A673 (cell line): ENCODE measurements at regions not wholly inside any gene's neighbourhood (a gene's known extent, or its start where the extent isn't known, plus 50 kb on each side); places are given as distances from the start of the nearest gene placed in this dataset.

Source experiments
- BruUV-seq: library from RNA; stranded (reverse); fragments of 400-500 nt; replicated peaks from 2 replicates; lab custom pipeline; 2021; lab: Mats Ljungman, UMichigan
- CTCF ChIA-PET: fragments of 300-600 bp; sonication (Branson Sonifier 250); formaldehyde crosslinking; loops from one replicate; lab custom pipeline; 2022; ENCODE audit warnings: antibody characterized with exemption; lab: Charles Lee
- POLR2A ChIA-PET: fragments of 300-600 bp; sonication (Branson Sonifier 250); formaldehyde crosslinking; loops from one replicate; lab custom pipeline; 2022; ENCODE audit warnings: antibody characterized with exemption; ENCODE audit not compliant: low non-redundant PET; lab: Charles Lee
- DNase-seq: peaks from one replicate; pipeline ENCODE4 v3.0.0-alpha.2; 2015; ENCODE audit warnings: low spot score
- H3K27ac ChIP-seq: fragments of 200-600 bp; sonication (generic); 2 replicates; pipeline ENCODE4 v1.5.1; 2016; ENCODE audit warnings: mixed run types, low read depth, mild to moderate bottlenecking, mixed read lengths, antibody characterized with exemption, low read length; ENCODE audit not compliant: poor library complexity, severe bottlenecking
- H3K27me3 ChIP-seq: fragments of 200-600 bp; sonication (generic); replicated peaks from 2 replicates; pipeline ENCODE4 v1.6.1; 2017; ENCODE audit warnings: mixed run types, low read depth, mild to moderate bottlenecking, mixed read lengths, antibody characterized with exemption, low read length; ENCODE audit not compliant: insufficient read depth, poor library complexity
- H3K36me3 ChIP-seq: fragments of 200-600 bp; sonication (generic); 2 replicates; pipeline ENCODE4 v1.6.1; 2016; ENCODE audit warnings: mixed run types, mild to moderate bottlenecking, mixed read lengths, antibody characterized with exemption, low read length; ENCODE audit not compliant: insufficient read depth, poor library complexity, severe bottlenecking
- H3K4me1 ChIP-seq: fragments of 200-600 bp; sonication (generic); 2 replicates; pipeline ENCODE4 v1.6.1; 2017; ENCODE audit warnings: mixed run types, mild to moderate bottlenecking, mixed read lengths, antibody characterized with exemption, low read length; ENCODE audit not compliant: insufficient read depth, poor library complexity, severe bottlenecking
- H3K4me3 ChIP-seq: fragments of 200-600 bp; sonication (generic); 2 replicates; pipeline ENCODE4 v1.5.1; 2016; ENCODE audit warnings: low read depth, mixed run types, mild to moderate bottlenecking, mixed read lengths, low read length; ENCODE audit not compliant: poor library complexity, severe bottlenecking
- H3K9me3 ChIP-seq: fragments of 200-600 bp; sonication (generic); 2 replicates; pipeline ENCODE4 v1.6.1; 2016; ENCODE audit warnings: mixed run types, low read depth, mild to moderate bottlenecking, mixed read lengths, antibody characterized with exemption, low read length; ENCODE audit not compliant: poor library complexity, severe bottlenecking
- EZH2 ChIP-seq: fragments of 200-600 bp; sonication (generic); IDR thresholded peaks from 2 replicates; pipeline ENCODE4 v1.6.1; 2017; ENCODE audit warnings: borderline replicate concordance, low read depth, mild to moderate bottlenecking, mixed read lengths, antibody characterized with exemption, low read length; ENCODE audit not compliant: poor library complexity, severe bottlenecking
- intact Hi-C: fragments of 100-400 bp; cut with micrococcal nuclease; formaldehyde crosslinking; loops from one replicate; pipeline ENCODE4 v1.10.0; 2022; ENCODE audit not compliant: unreplicated experiment
- TF ChIP-seq, protein P1 (sequence below): fragments of 300-800, 200-600 bp; sonication (generic); conservative IDR thresholded peaks from 2 replicates; pipeline ENCODE4 v1.5.1; 2017; ENCODE audit warnings: low read depth, mild to moderate bottlenecking, antibody characterized with exemption, low read length, moderate library complexity, mixed read lengths

DNA sequence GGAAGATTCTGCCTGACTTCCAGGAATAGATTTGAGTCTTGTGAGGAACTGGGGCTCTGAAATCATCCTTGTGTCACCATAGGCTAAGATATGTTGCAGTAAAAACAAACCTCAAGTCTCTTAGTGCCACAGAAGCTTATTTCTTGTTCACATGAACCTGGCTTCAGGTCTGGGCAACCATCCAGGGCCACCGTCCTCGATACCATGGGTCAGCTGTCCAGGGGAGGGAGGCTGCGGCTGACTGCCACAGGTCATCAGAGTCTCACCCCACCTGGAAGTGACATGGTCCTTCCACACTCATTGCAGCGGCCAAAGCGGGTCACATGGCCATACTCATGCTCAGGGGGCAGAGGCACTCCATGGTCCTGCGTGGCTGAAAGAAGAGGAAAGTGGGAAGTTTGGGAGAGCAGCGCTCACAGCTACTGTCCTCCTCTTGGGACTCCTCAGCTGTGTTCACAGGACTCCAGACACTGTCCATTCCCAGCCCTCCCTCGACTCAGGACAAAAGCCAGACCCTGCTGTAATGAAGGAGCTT, 284.5 kb downstream of the CBLN1 start:
- intact Hi-C loops = no loop called here
- Histone ChIP-seq H3K9me3 (no peaks in the 10 kb centered on the region), H3K27ac (no peak overlapping the region), H3K36me3 (no peaks in the 10 kb centered on the region), H3K4me1 (no peaks in the 10 kb centered on the region), H3K4me3 (no peak overlapping the region), H3K27me3 (peaks cover 48% of the 10 kb centered on the region)
- CTCF ChIA-PET = no interaction called here
- BruUV-seq = no TSS peak
- POLR2A ChIA-PET = no interaction called here
- TF ChIP-seq, protein P1, sequence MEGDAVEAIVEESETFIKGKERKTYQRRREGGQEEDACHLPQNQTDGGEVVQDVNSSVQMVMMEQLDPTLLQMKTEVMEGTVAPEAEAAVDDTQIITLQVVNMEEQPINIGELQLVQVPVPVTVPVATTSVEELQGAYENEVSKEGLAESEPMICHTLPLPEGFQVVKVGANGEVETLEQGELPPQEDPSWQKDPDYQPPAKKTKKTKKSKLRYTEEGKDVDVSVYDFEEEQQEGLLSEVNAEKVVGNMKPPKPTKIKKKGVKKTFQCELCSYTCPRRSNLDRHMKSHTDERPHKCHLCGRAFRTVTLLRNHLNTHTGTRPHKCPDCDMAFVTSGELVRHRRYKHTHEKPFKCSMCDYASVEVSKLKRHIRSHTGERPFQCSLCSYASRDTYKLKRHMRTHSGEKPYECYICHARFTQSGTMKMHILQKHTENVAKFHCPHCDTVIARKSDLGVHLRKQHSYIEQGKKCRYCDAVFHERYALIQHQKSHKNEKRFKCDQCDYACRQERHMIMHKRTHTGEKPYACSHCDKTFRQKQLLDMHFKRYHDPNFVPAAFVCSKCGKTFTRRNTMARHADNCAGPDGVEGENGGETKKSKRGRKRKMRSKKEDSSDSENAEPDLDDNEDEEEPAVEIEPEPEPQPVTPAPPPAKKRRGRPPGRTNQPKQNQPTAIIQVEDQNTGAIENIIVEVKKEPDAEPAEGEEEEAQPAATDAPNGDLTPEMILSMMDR = no peak
- no peak for TF ChIP-seq EZH2
- DNase-seq = no peak

DNA sequence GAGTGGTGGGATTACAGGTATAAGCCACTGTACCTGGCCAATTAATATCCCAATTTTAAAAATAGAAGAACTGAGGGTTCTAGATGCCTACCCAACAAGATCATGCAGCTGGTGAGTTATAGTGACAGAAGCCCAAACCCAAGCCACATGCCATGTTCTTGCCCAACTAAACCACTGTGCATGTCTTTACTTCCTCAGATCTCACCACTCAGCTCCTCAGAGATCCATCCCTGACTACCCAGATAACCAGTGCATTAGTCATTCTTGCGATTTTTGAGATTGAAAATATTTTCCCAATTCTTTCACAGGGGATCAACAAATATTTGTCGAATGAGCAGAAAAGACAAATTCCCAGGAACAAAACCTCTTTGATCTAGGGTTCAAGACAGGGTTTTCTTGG, 303.1 kb downstream of the CBLN1 start:
- BruUV-seq = no TSS peak
- intact Hi-C loops = no loop called here
- POLR2A ChIA-PET = no interaction called here
- CTCF ChIA-PET = no interaction called here
- H3K27ac ChIP-seq = no peak overlapping the region
- peaks cover 4% of the 10 kb centered on the region for H3K27me3 ChIP-seq
- DNase-seq = no peak
- TF ChIP-seq, protein P1 = no peak
- TF ChIP-seq EZH2 = no peak
- H3K36me3 ChIP-seq = no peaks in the 10 kb centered on the region
- H3K9me3 ChIP-seq = no peaks in the 10 kb centered on the region
- no peaks in the 10 kb centered on the region for H3K4me1 ChIP-seq
- H3K4me3 ChIP-seq = no peak overlapping the region

DNA sequence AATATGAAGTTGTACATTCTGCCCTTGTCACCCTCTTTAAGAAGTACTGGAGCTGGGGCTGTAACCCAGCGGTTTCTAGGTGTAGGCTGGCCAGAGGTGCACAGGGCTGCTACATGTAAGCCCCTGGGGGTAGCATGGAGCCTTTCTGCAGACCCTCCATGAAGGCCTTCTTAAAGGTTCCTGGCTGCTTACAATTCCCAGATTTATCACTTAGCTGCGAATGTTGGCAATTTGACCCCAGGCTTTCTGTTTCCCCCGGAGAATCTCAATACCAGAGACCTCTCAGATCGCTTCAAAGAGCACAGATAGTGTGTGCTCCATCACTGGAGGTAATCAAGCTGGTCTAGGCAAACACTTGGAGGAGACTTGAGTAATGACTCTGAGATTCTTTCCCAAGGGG, 309.4 kb downstream of the CBLN1 start:
- TF ChIP-seq, protein P1 = no peak
- no peak for TF ChIP-seq EZH2
- H3K27me3 ChIP-seq = no peaks in the 10 kb centered on the region
- no peak overlapping the region for H3K4me3 ChIP-seq
- H3K9me3 ChIP-seq = no peaks in the 10 kb centered on the region
- H3K36me3 ChIP-seq = no peaks in the 10 kb centered on the region
- ChIA-PET POLR2A (no interaction called here), CTCF (no interaction called here)
- no peak for DNase-seq
- intact Hi-C loops = no loop called here
- no TSS peak for BruUV-seq
- no peak overlapping the region for H3K27ac ChIP-seq
- no peaks in the 10 kb centered on the region for H3K4me1 ChIP-seq
